Neural progenitor cell (in vitro differentiated cells): ENCODE measurements at regions not wholly inside any gene's neighbourhood (a gene's known extent, or its start where the extent isn't known, plus 50 kb on each side); places are given as distances from the start of the nearest gene placed in this dataset.
"Not testable (repeated sequence)": the region's sequence is repeated elsewhere in the genome, so short reads cannot be mapped to it uniquely, and the experiment has no call there.

Experiments
- DNase-seq: peaks from one replicate; pipeline ENCODE4 v3.0.0-alpha.2; 2016; ENCODE audit warnings: low spot score
- H2AFZ ChIP-seq: fragments of 200-600 bp; sonication (generic); replicated peaks from 2 replicates; pipeline ENCODE4 v1.6.1; 2016; ENCODE audit warnings: antibody characterized with exemption
- H3F3A ChIP-seq: fragments of 200-600 bp; sonication (generic); 2 replicates; pipeline ENCODE4 v1.6.1; 2016; ENCODE audit warnings: antibody characterized with exemption, low read depth
- H3K27ac ChIP-seq: fragments of 200-600 bp; sonication (generic); 2 replicates; pipeline ENCODE4 v1.5.1; 2016; ENCODE audit warnings: mild to moderate bottlenecking
- H3K27me3 ChIP-seq: fragments of 200-600 bp; sonication (generic); 2 replicates; pipeline ENCODE4 v1.6.1; 2016; ENCODE audit warnings: mild to moderate bottlenecking, moderate library complexity
- H3K36me3 ChIP-seq: fragments of 200-600 bp; sonication (generic); 2 replicates; pipeline ENCODE4 v1.5.1; 2016
- H3K4me1 ChIP-seq: fragments of 200-600 bp; sonication (generic); 2 replicates; pipeline ENCODE4 v1.6.1; 2016; ENCODE audit warnings: mixed run types
- H3K4me2 ChIP-seq: fragments of 200-600 bp; sonication (generic); 2 replicates; pipeline ENCODE4 v1.6.1; 2016
- H3K4me3 ChIP-seq: fragments of 200-600 bp; sonication (generic); 2 replicates; pipeline ENCODE4 v1.5.1; 2016
- H3K79me2 ChIP-seq: fragments of 200-600 bp; sonication (generic); 2 replicates; pipeline ENCODE4 v1.6.1; 2016; ENCODE audit warnings: low read depth
- H3K9ac ChIP-seq: fragments of 200-600 bp; sonication (generic); 2 replicates; pipeline ENCODE4 v1.6.1; 2016
- H3K9me3 ChIP-seq: fragments of 200-600 bp; sonication (generic); 2 replicates; pipeline ENCODE4 v1.5.1; 2016; ENCODE audit warnings: low read depth
- H4K20me1 ChIP-seq: fragments of 200-600 bp; sonication (generic); 2 replicates; pipeline ENCODE4 v1.6.1; 2016; ENCODE audit warnings: low read depth
- H3K27ac Mint-ChIP-seq: 3 replicates; pipeline ENCODE4 v1.8.0; 2021; ENCODE audit warnings: mixed read lengths
- H3K27me3 Mint-ChIP-seq: 2 replicates; pipeline ENCODE4 v1.8.0; 2022; ENCODE audit warnings: low read depth, mild to moderate bottlenecking, inconsistent platforms, moderate library complexity, mixed read lengths; ENCODE audit not compliant: insufficient read depth
- H3K36me3 Mint-ChIP-seq: 3 replicates; pipeline ENCODE4 v1.8.0; 2021; ENCODE audit warnings: mixed read lengths
- H3K4me1 Mint-ChIP-seq: 3 replicates; pipeline ENCODE4 v1.8.0; 2021; ENCODE audit warnings: mixed read lengths
- H3K4me3 Mint-ChIP-seq: 3 replicates; pipeline ENCODE4 v1.8.0; 2021; ENCODE audit warnings: mild to moderate bottlenecking, moderate library complexity, mixed read lengths
- H3K9me3 Mint-ChIP-seq: 3 replicates; pipeline ENCODE4 v1.8.0; 2020; ENCODE audit warnings: mixed read lengths
- EZH2 ChIP-seq: fragments of 200-600 bp; sonication (generic); IDR thresholded peaks from 2 replicates; pipeline ENCODE4 v1.6.1; 2017; ENCODE audit warnings: antibody characterized with exemption, mild to moderate bottlenecking, moderate library complexity
- EZH2phosphoT487 ChIP-seq: fragments of 200-600 bp; sonication (generic); IDR thresholded peaks from 2 replicates; pipeline ENCODE4 v1.6.1; 2017; ENCODE audit warnings: antibody characterized with exemption
- TF ChIP-seq, protein P1 (sequence below): fragments of 200-600 bp; sonication (generic); IDR thresholded peaks from 2 replicates; pipeline ENCODE4 v1.5.1; 2017; ENCODE audit warnings: antibody characterized with exemption, mild to moderate bottlenecking

DNA sequence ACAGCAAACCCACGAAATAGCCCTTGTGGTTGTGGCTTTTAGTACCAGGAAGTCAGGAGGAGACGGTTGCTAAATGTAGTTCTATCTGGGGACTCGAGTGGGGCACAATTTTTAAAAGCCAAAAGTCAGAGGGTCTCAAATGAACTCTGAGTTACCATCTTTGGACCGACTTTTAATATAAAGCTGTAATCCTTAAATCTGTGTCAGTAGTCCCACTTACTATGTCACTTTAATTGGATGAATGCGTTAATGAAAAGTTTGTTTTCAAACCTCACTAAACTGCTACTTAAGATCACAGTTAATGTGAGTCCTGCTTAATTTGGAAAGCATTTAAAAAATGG is 162.3 kb downstream of the KBTBD2 start:
- H3K4me1 ChIP-seq, H3K36me3 ChIP-seq, H3K9me3 Mint-ChIP-seq, DNase-seq, H3K27ac ChIP-seq, H3K9me3 ChIP-seq, H3K36me3 Mint-ChIP-seq, H3K9ac ChIP-seq, H3K27me3 ChIP-seq, H3K27ac Mint-ChIP-seq, H2AFZ ChIP-seq, H3K27me3 Mint-ChIP-seq: not testable (repeated sequence)
- H4K20me1 ChIP-seq, result peaks cover 10% of the 10 kb centered on the region
- peak overlapping the region; percentile 80 for H3K4me2 ChIP-seq
- peak overlapping the region; percentile 86 for H3K4me3 Mint-ChIP-seq
- peaks cover 48% of the 10 kb centered on the region for H3K79me2 ChIP-seq
- H3K4me1 Mint-ChIP-seq, result peaks cover 14% of the 10 kb centered on the region
- peak overlapping the region; percentile 83 for H3K4me3 ChIP-seq
- peaks cover 18% of the 10 kb centered on the region for H3F3A ChIP-seq

DNA sequence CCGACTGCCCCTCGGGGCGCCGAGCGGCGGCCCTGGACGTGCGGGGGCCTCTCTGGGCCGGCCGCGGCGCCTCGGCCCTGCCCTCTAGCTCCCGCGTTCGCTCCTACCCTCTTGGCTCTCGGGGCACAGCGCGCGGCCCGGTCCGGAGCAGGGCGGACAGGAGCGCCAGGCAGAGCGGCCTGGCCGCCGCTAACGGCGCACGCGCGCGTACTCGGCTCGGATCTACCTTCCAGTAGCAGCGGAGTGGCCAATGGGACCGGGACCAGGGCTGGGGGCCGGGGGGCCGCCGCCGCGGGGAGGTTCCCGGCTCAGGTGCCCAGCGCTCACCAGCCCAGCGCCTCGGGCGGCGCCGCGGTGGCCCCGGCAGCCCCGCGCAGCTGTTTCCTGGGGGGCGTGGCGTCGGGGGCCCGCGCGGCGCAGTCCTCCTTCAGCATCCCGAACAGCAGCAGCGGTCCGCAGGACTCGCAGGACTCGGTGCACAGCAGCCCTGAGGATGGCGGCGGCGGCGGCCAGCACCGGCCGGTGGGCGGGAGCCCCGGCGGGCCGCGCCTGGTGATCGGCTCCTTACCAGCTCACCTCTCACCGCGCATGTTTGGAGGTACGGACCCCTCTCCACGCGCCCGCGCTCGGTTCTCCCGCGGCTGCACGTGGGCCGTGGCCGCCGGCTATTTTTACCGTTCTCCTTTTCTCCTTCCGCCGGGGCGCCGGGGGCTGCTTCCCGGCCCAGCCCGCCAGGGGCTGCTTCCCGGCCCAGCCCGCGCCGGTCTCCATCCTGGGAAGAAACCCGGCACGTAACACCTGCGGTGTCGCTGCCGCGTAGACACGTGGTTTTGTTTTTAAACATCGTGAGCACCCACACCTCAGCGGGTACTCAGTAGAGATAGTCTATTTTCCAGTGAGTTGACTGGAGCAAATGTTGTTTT is 162.9 kb downstream of the KBTBD2 start:
- not testable (repeated sequence) for H3K36me3 ChIP-seq, H3K27me3 ChIP-seq, H3K9me3 Mint-ChIP-seq, H3K27ac Mint-ChIP-seq, H3K36me3 Mint-ChIP-seq, H3K4me1 ChIP-seq, H3K9me3 ChIP-seq, H3K27me3 Mint-ChIP-seq
- H3K4me3 Mint-ChIP-seq, result peak overlapping the region; percentile 86
- Histone ChIP-seq H3K4me2 (peak overlapping the region; percentile 80), H3K4me3 (peak overlapping the region; percentile 83), H2AFZ (peak overlapping the region; percentile 96), H3K79me2 (peaks cover 43% of the 10 kb centered on the region), H3K27ac (peak overlapping the region; percentile 95), H3F3A (peaks cover 18% of the 10 kb centered on the region), H4K20me1 (peaks cover 10% of the 10 kb centered on the region), H3K9ac (peak overlapping the region; percentile 49)
- peaks cover 14% of the 10 kb centered on the region for H3K4me1 Mint-ChIP-seq
- DNase-seq, result peak; percentile 89

- H2AFZ ChIP-seq, result peak overlapping the region; percentile 96
- H3K9me3 Mint-ChIP-seq, result not testable (repeated sequence)
These were observed 163.8 kb downstream of the KBTBD2 start for GRCh38 chr7:32727483-32728411.

DNA sequence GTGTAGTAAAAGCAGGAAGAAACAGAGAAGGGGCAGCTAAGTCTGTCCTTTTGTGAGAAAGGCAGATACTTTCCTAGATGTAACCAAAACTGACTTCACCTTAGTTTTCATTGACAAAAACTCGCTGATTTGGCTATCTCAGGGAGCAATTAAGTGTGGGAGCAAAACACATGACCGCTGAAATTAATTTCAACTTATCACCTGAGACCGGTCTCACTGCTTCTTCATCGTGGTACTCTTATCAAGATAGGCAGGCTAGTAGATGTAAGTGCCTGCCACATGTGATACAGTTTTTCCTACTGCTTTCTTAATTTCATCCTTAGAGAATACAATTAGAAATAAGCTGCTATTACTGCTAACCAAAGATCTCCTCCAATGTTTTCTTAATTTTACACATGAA is 168.7 kb downstream of the KBTBD2 start:
- H4K20me1 ChIP-seq, H3K4me3 Mint-ChIP-seq, H3K27me3 Mint-ChIP-seq, H3K79me2 ChIP-seq, H3K4me2 ChIP-seq, H3K27ac Mint-ChIP-seq, DNase-seq, H3K36me3 ChIP-seq, H3K9ac ChIP-seq, H3K36me3 Mint-ChIP-seq, H3K9me3 ChIP-seq, H3K4me1 Mint-ChIP-seq, H3K27me3 ChIP-seq, H3K27ac ChIP-seq, H3K4me3 ChIP-seq, H3F3A ChIP-seq, H3K9me3 Mint-ChIP-seq, H2AFZ ChIP-seq, H3K4me1 ChIP-seq: not testable (repeated sequence)

More at GRCh38 chr7:32727483-32728411, 163.8 kb downstream of the KBTBD2 start:
- Mint-ChIP-seq H3K4me1 (peaks cover 14% of the 10 kb centered on the region), H3K27ac (peak overlapping the region; percentile 66), H3K4me3 (peak overlapping the region; percentile 92)
- H3K27me3 ChIP-seq, H3K36me3 ChIP-seq, H3K36me3 Mint-ChIP-seq, H3K9me3 ChIP-seq, H3K27me3 Mint-ChIP-seq, H3K4me1 ChIP-seq: not testable (repeated sequence)
- Histone ChIP-seq H4K20me1 (peaks cover 10% of the 10 kb centered on the region), H3F3A (peaks cover 18% of the 10 kb centered on the region), H3K4me3 (peak overlapping the region; percentile 83), H3K9ac (peak overlapping the region; percentile 49), H3K4me2 (peak overlapping the region; percentile 80), H3K79me2 (peaks cover 37% of the 10 kb centered on the region), H3K27ac (peak overlapping the region; percentile 95)
- DNase-seq, result peak; percentile 80

GRCh38 chr7:32694182-32694581 is 197.4 kb downstream of the KBTBD2 start:
- Histone ChIP-seq H3K9ac (no peak overlapping the region), H3K36me3 (no peaks in the 10 kb centered on the region), H3K27me3 (no peaks in the 10 kb centered on the region), H3K4me1 (no peaks in the 10 kb centered on the region), H4K20me1 (no peaks in the 10 kb centered on the region), H3K4me3 (no peak overlapping the region), H3K27ac (no peak overlapping the region), H3K4me2 (no peak overlapping the region), H3K79me2 (no peaks in the 10 kb centered on the region), H3F3A (no peaks in the 10 kb centered on the region), H3K9me3 (no peaks in the 10 kb centered on the region), H2AFZ (no peak overlapping the region)
- no peak for DNase-seq
- H3K27me3 Mint-ChIP-seq, result peaks cover under 1% of the 10 kb centered on the region
- H3K4me1 Mint-ChIP-seq, result peaks cover 3% of the 10 kb centered on the region
- H3K9me3 Mint-ChIP-seq, result peaks cover 23% of the 10 kb centered on the region
- TF ChIP-seq EZH2 (no peak), EZH2phosphoT487 (no peak)
- TF ChIP-seq, protein P1, sequence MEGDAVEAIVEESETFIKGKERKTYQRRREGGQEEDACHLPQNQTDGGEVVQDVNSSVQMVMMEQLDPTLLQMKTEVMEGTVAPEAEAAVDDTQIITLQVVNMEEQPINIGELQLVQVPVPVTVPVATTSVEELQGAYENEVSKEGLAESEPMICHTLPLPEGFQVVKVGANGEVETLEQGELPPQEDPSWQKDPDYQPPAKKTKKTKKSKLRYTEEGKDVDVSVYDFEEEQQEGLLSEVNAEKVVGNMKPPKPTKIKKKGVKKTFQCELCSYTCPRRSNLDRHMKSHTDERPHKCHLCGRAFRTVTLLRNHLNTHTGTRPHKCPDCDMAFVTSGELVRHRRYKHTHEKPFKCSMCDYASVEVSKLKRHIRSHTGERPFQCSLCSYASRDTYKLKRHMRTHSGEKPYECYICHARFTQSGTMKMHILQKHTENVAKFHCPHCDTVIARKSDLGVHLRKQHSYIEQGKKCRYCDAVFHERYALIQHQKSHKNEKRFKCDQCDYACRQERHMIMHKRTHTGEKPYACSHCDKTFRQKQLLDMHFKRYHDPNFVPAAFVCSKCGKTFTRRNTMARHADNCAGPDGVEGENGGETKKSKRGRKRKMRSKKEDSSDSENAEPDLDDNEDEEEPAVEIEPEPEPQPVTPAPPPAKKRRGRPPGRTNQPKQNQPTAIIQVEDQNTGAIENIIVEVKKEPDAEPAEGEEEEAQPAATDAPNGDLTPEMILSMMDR, result no peak
- no peak overlapping the region for H3K4me3 Mint-ChIP-seq
- no peak overlapping the region for H3K27ac Mint-ChIP-seq
- peaks cover 3% of the 10 kb centered on the region for H3K36me3 Mint-ChIP-seq
